Skeletal muscle satellite cell (primary cell): ENCODE measurements at regions not wholly inside any gene's neighbourhood (a gene's known extent, or its start where the extent isn't known, plus 50 kb on each side); places are given as distances from the start of the nearest gene placed in this dataset.

ENCODE experiments used
- H3K27me3 ChIP-seq: 2 replicates; pipeline ENCODE4 v1.7.0; 2013; ENCODE audit warnings: low read length; ENCODE audit not compliant: control insufficient read depth, insufficient read depth
- H3K36me3 ChIP-seq: 2 replicates; pipeline ENCODE4 v1.7.0; 2013; ENCODE audit warnings: mild to moderate bottlenecking, control low read depth, low read length; ENCODE audit not compliant: insufficient read depth
- H3K4me1 ChIP-seq: 2 replicates; pipeline ENCODE4 v1.7.0; 2013; ENCODE audit warnings: low read length; ENCODE audit not compliant: control insufficient read depth, insufficient read depth
- H3K4me2 ChIP-seq: 2 replicates; pipeline ENCODE4 v1.7.0; 2013; ENCODE audit warnings: mild to moderate bottlenecking, low read length
- H3K4me3 ChIP-seq: 2 replicates; pipeline ENCODE4 v1.7.0; 2013; ENCODE audit warnings: low read length
- H3K9ac ChIP-seq: 2 replicates; pipeline ENCODE4 v1.7.0; 2013; ENCODE audit warnings: mild to moderate bottlenecking, low read depth, low read length, moderate library complexity
- H3K9me3 ChIP-seq: replicated peaks from 2 replicates; pipeline ENCODE4 v1.7.0; 2013; ENCODE audit warnings: mild to moderate bottlenecking, control low read depth, low read length

DNA sequence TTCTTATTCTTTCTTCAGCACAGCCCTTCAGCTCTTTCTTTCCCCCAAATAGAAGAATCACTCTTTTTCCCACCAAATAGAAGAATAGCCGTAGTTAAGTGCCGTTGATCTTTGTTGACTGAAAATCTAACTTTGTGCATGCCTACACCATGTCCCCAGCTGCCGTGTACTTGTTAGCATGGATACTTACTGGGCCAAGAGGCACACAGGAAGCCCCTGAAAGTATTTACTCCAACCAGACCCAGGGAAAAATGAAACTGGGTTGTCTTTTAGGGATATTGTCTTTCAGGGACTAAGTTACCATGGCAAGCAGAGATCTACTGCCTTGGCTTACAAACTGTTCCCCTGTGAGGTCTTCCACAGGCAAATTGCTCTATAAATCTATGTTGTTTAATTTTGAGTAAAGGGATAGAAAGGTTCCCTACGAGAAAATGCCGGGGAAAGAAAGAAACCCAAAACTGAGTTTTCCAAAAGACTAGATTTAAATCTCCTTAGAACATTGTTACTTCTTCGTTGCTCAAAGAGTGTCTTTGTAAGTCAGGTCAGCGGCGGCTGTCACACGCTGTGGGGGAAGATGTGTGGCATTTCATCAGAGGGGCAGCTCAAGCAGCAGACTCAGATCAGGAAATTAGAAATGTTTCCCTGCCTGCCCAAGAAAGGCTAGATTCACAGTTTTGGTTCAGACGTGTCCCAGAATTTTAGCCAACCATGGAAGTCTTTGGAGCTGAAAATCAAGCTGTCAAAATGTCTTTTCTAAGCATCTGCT lies 152.7 kb upstream of the PRNP start:
- no peak overlapping the region for H3K4me3 ChIP-seq
- no peak overlapping the region for H3K9ac ChIP-seq
- no peaks in the 10 kb centered on the region for H3K36me3 ChIP-seq
- H3K9me3 ChIP-seq, result peaks cover 3% of the 10 kb centered on the region
- H3K4me1 ChIP-seq, result no peaks in the 10 kb centered on the region
- peaks cover 16% of the 10 kb centered on the region for H3K27me3 ChIP-seq
- H3K4me2 ChIP-seq, result no peak overlapping the region

- no peak overlapping the region for H3K4me3 ChIP-seq
- peaks cover 3% of the 10 kb centered on the region for H3K9me3 ChIP-seq
- no peak overlapping the region for H3K4me2 ChIP-seq
- H3K36me3 ChIP-seq, result no peaks in the 10 kb centered on the region
- H3K9ac ChIP-seq, result no peak overlapping the region
- peaks cover 16% of the 10 kb centered on the region for H3K27me3 ChIP-seq
- no peaks in the 10 kb centered on the region for H3K4me1 ChIP-seq
Observed at GRCh38 chr20:4532772-4533171, 153.5 kb upstream of the PRNP start.

DNA sequence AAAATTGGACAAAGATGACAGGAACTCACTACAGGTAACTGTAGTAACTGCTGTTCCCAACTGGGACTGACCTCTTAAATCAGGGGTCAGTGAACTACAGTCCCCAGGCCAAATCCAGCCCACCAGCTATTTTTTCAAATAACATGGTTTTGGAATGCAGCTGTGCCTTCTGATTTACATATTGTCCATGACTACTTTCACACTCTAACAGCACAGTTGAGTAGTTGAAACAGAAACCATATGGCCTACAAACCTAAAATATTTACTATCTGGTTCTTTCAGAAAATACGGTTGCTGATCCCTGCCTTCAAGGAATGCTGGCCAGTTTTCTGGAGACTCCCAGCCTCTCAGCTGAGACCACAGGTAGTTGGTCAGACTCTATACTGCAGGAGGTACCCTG lies 161.5 kb upstream of the PRNP start:
- Histone ChIP-seq H3K4me3 (no peak overlapping the region), H3K36me3 (no peaks in the 10 kb centered on the region), H3K27me3 (peaks cover 14% of the 10 kb centered on the region), H3K9ac (no peak overlapping the region), H3K9me3 (peaks cover 3% of the 10 kb centered on the region), H3K4me2 (no peak overlapping the region), H3K4me1 (no peaks in the 10 kb centered on the region)

DNA sequence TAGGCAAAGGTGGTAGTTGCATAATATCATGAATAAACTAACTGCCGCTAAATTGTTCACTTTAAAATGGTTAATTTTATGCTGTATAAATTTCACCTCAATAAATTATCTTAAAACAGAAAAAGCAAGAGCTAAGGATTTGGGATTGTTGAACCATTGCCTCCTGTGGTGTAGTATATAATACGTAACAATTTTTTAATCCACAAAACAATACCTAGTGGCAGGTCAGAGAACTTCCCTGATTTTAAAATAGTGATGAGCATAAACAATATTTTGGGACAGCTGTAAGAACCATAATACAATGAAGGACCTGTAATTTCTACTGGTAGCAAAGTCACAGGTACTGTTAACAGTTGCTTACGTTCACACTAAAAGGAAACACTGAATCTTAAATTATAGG lies 161.9 kb upstream of the PRNP start:
- Histone ChIP-seq H3K27me3 (peaks cover 14% of the 10 kb centered on the region), H3K36me3 (no peaks in the 10 kb centered on the region), H3K4me2 (no peak overlapping the region), H3K4me3 (no peak overlapping the region), H3K9ac (no peak overlapping the region), H3K9me3 (peaks cover 3% of the 10 kb centered on the region), H3K4me1 (no peaks in the 10 kb centered on the region)

- no peaks in the 10 kb centered on the region for H3K36me3 ChIP-seq
- H3K27me3 ChIP-seq, result peaks cover 14% of the 10 kb centered on the region
- no peak overlapping the region for H3K4me2 ChIP-seq
- H3K9me3 ChIP-seq, result no peaks in the 10 kb centered on the region
- H3K4me1 ChIP-seq, result no peaks in the 10 kb centered on the region
- no peak overlapping the region for H3K4me3 ChIP-seq
- no peak overlapping the region for H3K9ac ChIP-seq
Observed at GRCh38 chr20:4522310-4522709, 163.9 kb upstream of the PRNP start.

DNA sequence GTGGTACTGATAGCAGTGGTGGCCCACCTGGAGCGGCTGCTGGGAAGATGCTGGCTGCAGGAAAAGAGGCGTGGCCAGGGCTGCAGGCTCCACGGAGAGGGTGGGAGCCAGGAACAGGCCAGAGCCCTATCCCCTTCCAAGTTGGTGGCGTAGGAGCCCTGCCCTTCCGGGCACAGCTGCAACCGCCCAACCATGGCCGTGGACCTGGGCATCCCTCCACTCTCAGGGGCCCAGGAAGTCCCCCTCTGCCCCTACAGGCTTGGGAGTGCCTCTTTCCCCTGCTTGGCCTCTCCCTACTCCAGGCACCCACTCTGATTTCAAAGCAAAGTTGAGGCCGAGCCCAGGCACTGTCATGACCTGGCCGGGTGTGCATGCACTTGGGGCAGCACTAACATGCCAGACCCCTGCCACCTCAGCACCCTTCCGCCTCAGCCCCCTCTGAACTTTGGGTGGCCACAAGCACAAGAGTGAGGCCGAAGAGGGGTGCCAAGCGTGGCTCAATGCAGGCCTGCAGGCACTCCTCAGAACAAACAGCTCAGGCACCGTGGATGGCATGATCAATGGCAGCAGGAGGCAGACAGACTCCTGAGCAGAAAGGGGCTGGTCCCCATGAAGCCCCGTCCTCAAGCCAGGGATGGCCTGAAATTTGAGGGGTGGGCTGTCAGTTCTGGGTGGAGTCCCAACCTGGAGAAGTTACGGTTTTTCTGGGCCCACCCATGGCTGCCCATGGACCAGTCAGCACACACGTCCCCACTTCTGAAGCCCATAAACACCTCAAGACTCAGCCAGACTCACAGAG lies 164.9 kb upstream of the PRNP start:
- Histone ChIP-seq H3K4me2 (no peak overlapping the region), H3K4me3 (no peak overlapping the region), H3K27me3 (peaks cover 12% of the 10 kb centered on the region), H3K4me1 (no peaks in the 10 kb centered on the region), H3K36me3 (no peaks in the 10 kb centered on the region), H3K9ac (no peak overlapping the region), H3K9me3 (no peaks in the 10 kb centered on the region)

DNA sequence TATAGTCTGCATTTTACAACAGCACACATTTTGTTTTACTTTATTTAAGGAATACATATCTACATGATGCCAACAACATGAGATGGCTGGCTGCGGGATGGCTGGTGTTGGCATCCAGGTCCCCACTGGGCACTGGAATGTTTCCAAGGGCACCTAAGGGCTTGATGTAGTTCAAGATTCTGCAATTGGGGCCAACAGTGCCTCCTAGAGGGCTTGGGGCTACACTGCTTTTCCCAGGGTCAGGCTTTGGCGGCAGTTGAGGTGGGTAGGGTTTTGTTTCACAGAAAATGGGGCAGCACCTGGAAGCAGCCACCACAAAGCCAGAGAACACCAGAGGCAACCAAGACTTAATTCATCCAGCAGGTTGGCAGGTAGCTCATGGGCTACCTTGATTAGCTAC lies 166.7 kb upstream of the PRNP start:
- Histone ChIP-seq H3K4me1 (peaks cover under 1% of the 10 kb centered on the region), H3K36me3 (no peaks in the 10 kb centered on the region), H3K9me3 (no peaks in the 10 kb centered on the region), H3K4me2 (no peak overlapping the region), H3K27me3 (peaks cover 3% of the 10 kb centered on the region), H3K9ac (no peak overlapping the region), H3K4me3 (no peak overlapping the region)

GRCh38 chr20:4516876-4517275 lies 169.4 kb upstream of the PRNP start:
- peaks cover 3% of the 10 kb centered on the region for H3K27me3 ChIP-seq
- H3K4me1 ChIP-seq, result peaks cover 25% of the 10 kb centered on the region
- H3K9me3 ChIP-seq, result no peaks in the 10 kb centered on the region
- H3K4me2 ChIP-seq, result no peak overlapping the region
- no peaks in the 10 kb centered on the region for H3K36me3 ChIP-seq
- H3K9ac ChIP-seq, result no peak overlapping the region
- no peak overlapping the region for H3K4me3 ChIP-seq

- Histone ChIP-seq H3K4me2 (peak overlapping the region; percentile 39), H3K4me3 (peak overlapping the region; percentile 23), H3K27me3 (no peaks in the 10 kb centered on the region), H3K36me3 (no peaks in the 10 kb centered on the region), H3K9ac (peak overlapping the region; percentile 12), H3K4me1 (peaks cover 34% of the 10 kb centered on the region), H3K9me3 (no peaks in the 10 kb centered on the region)
Observed at GRCh38 chr20:4513720-4514119, 172.5 kb upstream of the PRNP start.

- Histone ChIP-seq H3K27me3 (no peaks in the 10 kb centered on the region), H3K9ac (peak overlapping the region; percentile 37), H3K36me3 (no peaks in the 10 kb centered on the region), H3K9me3 (no peaks in the 10 kb centered on the region), H3K4me2 (peak overlapping the region; percentile 39), H3K4me1 (peaks cover 35% of the 10 kb centered on the region), H3K4me3 (peak overlapping the region; percentile 23)
Observed at GRCh38 chr20:4512891-4513550, 173.2 kb upstream of the PRNP start.

- Histone ChIP-seq H3K4me3 (no peak overlapping the region), H3K4me2 (no peak overlapping the region), H3K9me3 (no peaks in the 10 kb centered on the region), H3K36me3 (no peaks in the 10 kb centered on the region), H3K27me3 (no peaks in the 10 kb centered on the region), H3K9ac (no peak overlapping the region), H3K4me1 (peaks cover 46% of the 10 kb centered on the region)
Observed at GRCh38 chr20:4511776-4512175, 174.5 kb upstream of the PRNP start.
